NCI-H1694 treated with DMSO at 0.1 percent for 48 hours (cell line): ENCODE measurements at regions not wholly inside any gene's neighbourhood (a gene's known extent, or its start where the extent isn't known, plus 50 kb on each side); places are given as distances from the start of the nearest gene placed in this dataset.

Source experiments
- DNase-seq: peaks from one replicate; lab custom pipeline; 2025; lab: John Stamatoyannopoulos, UW

- DNase-seq, result no peak
Measured at GRCh38 chr3:22893644-22894325, 309.3 kb upstream of the UBE2E2 start.

- DNase-seq, result no peak
Measured at GRCh38 chr3:22894865-22895264, 308.3 kb upstream of the UBE2E2 start.

GRCh38 chr3:22895671-22896070 lies 307.5 kb upstream of the UBE2E2 start:
- no peak for DNase-seq

- DNase-seq, result no peak
Measured at GRCh38 chr3:22898558-22898957, 304.6 kb upstream of the UBE2E2 start.

- DNase-seq, result no peak
Measured at GRCh38 chr3:22899441-22899840, 303.7 kb upstream of the UBE2E2 start.

GRCh38 chr3:22900296-22900695 lies 302.8 kb upstream of the UBE2E2 start:
- no peak for DNase-seq

GRCh38 chr3:22901684-22902083 lies 301.4 kb upstream of the UBE2E2 start:
- DNase-seq, result no peak

GRCh38 chr3:22907161-22907780 lies 295.9 kb upstream of the UBE2E2 start:
- no peak for DNase-seq

- DNase-seq, result no peak
Measured at GRCh38 chr3:22907796-22908195, 295.3 kb upstream of the UBE2E2 start.

GRCh38 chr3:22908989-22909507 lies 294.1 kb upstream of the UBE2E2 start:
- no peak for DNase-seq

- no peak for DNase-seq
Measured at GRCh38 chr3:22916933-22917332, 286.2 kb upstream of the UBE2E2 start.

GRCh38 chr3:22920006-22920405 lies 283.1 kb upstream of the UBE2E2 start:
- DNase-seq, result no peak

GRCh38 chr3:22922317-22922716 lies 280.8 kb upstream of the UBE2E2 start:
- no peak for DNase-seq

- no peak for DNase-seq
Measured at GRCh38 chr3:22923711-22924110, 279.4 kb upstream of the UBE2E2 start.

- no peak for DNase-seq
Measured at GRCh38 chr3:22928216-22929110, 274.7 kb upstream of the UBE2E2 start.

GRCh38 chr3:22933051-22933840 lies 269.9 kb upstream of the UBE2E2 start:
- no peak for DNase-seq

- no peak for DNase-seq
Measured at GRCh38 chr3:22933841-22934116, 269.3 kb upstream of the UBE2E2 start.

- no peak for DNase-seq
Measured at GRCh38 chr3:22935040-22935439, 268.1 kb upstream of the UBE2E2 start.

- no peak for DNase-seq
Measured at GRCh38 chr3:22937536-22937935, 265.6 kb upstream of the UBE2E2 start.

- no peak for DNase-seq
Measured at GRCh38 chr3:22938739-22939138, 264.4 kb upstream of the UBE2E2 start.

GRCh38 chr3:22939349-22939748 lies 263.8 kb upstream of the UBE2E2 start:
- DNase-seq, result no peak

- DNase-seq, result no peak
Measured at GRCh38 chr3:22940285-22940684, 262.8 kb upstream of the UBE2E2 start.
